ENCODE measurements at regions not wholly inside any gene's neighbourhood (a gene's known extent, or its start where the extent isn't known, plus 50 kb on each side); places are given as distances from the start of the nearest gene placed in this dataset.
"Not testable (repeated sequence)": the region's sequence is repeated elsewhere in the genome, so short reads cannot be mapped to it uniquely, and the experiment has no call there.

DNA sequence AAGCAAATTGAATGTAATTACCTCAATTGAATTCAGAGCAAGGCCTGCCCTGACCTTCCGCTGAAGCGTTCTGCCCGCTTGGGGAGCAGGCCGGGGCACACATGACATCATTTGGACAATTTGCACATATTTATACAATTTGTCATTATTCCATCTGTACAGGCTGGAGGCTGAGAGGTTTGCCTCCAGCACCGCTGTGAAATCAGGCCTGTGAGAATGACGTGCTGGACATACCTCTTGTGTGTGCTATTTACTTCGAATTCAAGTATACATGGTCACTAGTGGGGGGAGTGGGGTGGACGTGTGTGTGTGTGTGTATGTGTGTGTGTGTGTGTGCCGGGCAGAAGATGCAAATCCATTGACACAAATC is 285.6 kb downstream of the SHOX start:
- Histone ChIP-seq H3K4me3 (no peak overlapping the region), H3K27me3 (no peaks in the 10 kb centered on the region), H3K36me3 (no peaks in the 10 kb centered on the region), H3K9me3 (peaks cover 0 to 3% of the 10 kb centered on the region in 2 donors), H3K27ac (no peak overlapping the region), H3K4me1 (no peaks in the 10 kb centered on the region)
- no peak for DNase-seq
- intact Hi-C loops (cut with DNase I; ENCODE audit: low total_unique reads) = no loop called here
- TF ChIP-seq, protein P1, sequence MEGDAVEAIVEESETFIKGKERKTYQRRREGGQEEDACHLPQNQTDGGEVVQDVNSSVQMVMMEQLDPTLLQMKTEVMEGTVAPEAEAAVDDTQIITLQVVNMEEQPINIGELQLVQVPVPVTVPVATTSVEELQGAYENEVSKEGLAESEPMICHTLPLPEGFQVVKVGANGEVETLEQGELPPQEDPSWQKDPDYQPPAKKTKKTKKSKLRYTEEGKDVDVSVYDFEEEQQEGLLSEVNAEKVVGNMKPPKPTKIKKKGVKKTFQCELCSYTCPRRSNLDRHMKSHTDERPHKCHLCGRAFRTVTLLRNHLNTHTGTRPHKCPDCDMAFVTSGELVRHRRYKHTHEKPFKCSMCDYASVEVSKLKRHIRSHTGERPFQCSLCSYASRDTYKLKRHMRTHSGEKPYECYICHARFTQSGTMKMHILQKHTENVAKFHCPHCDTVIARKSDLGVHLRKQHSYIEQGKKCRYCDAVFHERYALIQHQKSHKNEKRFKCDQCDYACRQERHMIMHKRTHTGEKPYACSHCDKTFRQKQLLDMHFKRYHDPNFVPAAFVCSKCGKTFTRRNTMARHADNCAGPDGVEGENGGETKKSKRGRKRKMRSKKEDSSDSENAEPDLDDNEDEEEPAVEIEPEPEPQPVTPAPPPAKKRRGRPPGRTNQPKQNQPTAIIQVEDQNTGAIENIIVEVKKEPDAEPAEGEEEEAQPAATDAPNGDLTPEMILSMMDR (IDR thresholded peaks at IDR 0.05) = no peak
- no peak for TF ChIP-seq EP300 (IDR thresholded peaks at IDR 0.05; ENCODE audit: low read depth)
- no peak for TF ChIP-seq POLR2A (IDR thresholded peaks at IDR 0.05)
- TF ChIP-seq POLR2AphosphoS5 (IDR thresholded peaks at IDR 0.05) = no peak
- in situ Hi-C loops (cut with MboI; ENCODE audit: low pct_ligation_motif_present in 1 of 4, low pct_unique_long_range_greater_than_20kb in 1 of 4, low sequenced_read_pairs in 3 of 4) = no loop called here
- 70 to 80% methylated on average over 7 to 9 of the region's 9 CpGs for WGBS, 2 donors (ENCODE audit: low coverage in 1 of 2)

DNA sequence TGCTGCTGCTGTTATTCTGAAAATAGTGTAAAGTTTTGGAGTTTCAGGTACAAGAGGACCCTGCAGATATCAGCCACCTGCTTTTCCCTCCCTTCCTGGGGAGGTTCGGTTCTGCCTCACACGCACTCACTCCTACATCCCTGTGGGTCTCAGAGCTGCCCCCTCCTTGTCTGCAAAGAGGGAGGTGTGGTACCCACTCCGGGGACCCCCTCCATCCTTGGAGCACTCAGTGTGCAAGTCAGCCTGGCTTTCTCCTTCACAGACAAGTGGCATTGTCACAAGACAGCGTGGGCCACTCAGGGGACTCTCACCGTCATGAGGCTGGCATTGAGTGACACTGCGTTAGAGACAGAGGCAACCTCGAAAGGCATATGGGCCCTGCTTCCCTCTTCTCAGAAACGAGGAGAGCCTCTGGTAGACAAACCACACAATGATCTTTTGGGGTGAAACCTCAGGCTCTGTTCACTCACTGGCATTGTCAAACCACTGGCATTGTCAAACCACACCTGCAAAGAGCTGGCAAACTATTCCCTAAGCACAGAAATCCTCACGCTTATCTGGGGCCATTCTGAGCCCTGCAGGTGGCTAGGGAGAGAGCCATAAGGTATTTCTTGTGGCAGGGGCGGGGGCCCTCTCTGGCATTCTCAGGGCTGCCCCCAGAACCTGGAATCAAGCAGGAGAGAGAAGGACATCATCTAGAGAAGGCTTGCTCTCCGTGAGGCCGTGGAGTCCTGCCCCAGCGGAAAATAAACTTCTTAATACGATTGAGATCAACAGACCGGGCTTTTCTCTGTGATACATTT is 285.0 kb downstream of the SHOX start:
- intact Hi-C loops (cut with DNase I; ENCODE audit: low total_unique reads) (no loop called here), in situ Hi-C loops (cut with MboI; ENCODE audit: low pct_ligation_motif_present in 1 of 4, low pct_unique_long_range_greater_than_20kb in 1 of 4, low sequenced_read_pairs in 3 of 4) (no loop called here)
- Histone ChIP-seq H3K27ac (no peak overlapping the region), H3K27me3 (no peaks in the 10 kb centered on the region), H3K36me3 (no peaks in the 10 kb centered on the region), H3K4me1 (no peaks in the 10 kb centered on the region), H3K9me3 (peaks cover 0 to 3% of the 10 kb centered on the region in 2 donors), H3K4me3 (no peak overlapping the region)
- TF ChIP-seq, protein P1 (IDR thresholded peaks at IDR 0.05) = no peak
- TF ChIP-seq EP300 (IDR thresholded peaks at IDR 0.05; ENCODE audit: low read depth) (no peak), POLR2A (IDR thresholded peaks at IDR 0.05) (no peak), POLR2AphosphoS5 (IDR thresholded peaks at IDR 0.05) (no peak)
- 63 to 73% methylated on average over 3 to 15 of the region's 15 CpGs for WGBS, 2 donors (ENCODE audit: low coverage in 1 of 2)
- DNase-seq = no peak

GRCh38 chrX:914206-914605 is 283.6 kb downstream of the SHOX start:
- TF ChIP-seq, protein P1 (IDR thresholded peaks at IDR 0.05) = no peak
- TF ChIP-seq POLR2AphosphoS5 (IDR thresholded peaks at IDR 0.05) (no peak), EP300 (IDR thresholded peaks at IDR 0.05; ENCODE audit: low read depth) (no peak), POLR2A (IDR thresholded peaks at IDR 0.05) (no peak)
- in situ Hi-C loops (cut with MboI; ENCODE audit: low pct_ligation_motif_present in 1 of 4, low pct_unique_long_range_greater_than_20kb in 1 of 4, low sequenced_read_pairs in 3 of 4) = no loop called here

DNA sequence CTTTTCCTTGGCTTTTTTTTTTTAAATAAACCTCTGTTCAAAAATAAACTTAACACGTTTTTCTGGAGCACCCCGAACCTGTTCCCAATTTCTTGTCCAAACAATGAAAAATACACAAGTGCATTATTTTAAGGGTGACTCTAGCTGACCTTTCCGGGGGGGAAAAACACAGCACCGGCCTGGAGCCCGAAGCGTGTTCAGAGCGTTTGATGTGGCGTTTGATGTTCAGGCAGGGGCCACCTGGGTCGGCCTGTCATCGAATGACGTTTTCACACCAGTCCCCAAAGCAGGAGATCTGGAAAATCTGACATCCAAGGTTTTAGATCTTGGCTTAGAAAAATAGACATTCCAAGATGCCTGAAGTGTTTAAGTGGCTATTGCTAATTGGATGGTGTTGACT is 282.1 kb downstream of the SHOX start:
- TF ChIP-seq, protein P1 (IDR thresholded peaks at IDR 0.05) = no peak
- TF ChIP-seq POLR2AphosphoS5 (IDR thresholded peaks at IDR 0.05) (no peak), POLR2A (IDR thresholded peaks at IDR 0.05) (no peak), EP300 (IDR thresholded peaks at IDR 0.05; ENCODE audit: low read depth) (no peak)
- no peak for DNase-seq
- in situ Hi-C loops (cut with MboI; ENCODE audit: low pct_ligation_motif_present in 1 of 4, low pct_unique_long_range_greater_than_20kb in 1 of 4, low sequenced_read_pairs in 3 of 4) (no loop called here), intact Hi-C loops (cut with DNase I; ENCODE audit: low total_unique reads) (no loop called here)
- Histone ChIP-seq H3K4me1 (no peaks in the 10 kb centered on the region), H3K4me3 (no peak overlapping the region), H3K36me3 (no peaks in the 10 kb centered on the region), H3K27ac (no peak overlapping the region), H3K9me3 (peaks cover 0 to 3% of the 10 kb centered on the region in 2 donors), H3K27me3 (no peaks in the 10 kb centered on the region)
- WGBS, 2 donors (ENCODE audit: low coverage in 1 of 2) = 57 to 79% methylated on average over 1 to 11 of the region's 11 CpGs

More at GRCh38 chrX:914206-914605, 283.6 kb downstream of the SHOX start:
- H3K9me3 ChIP-seq = peaks cover 0 to 3% of the 10 kb centered on the region in 2 donors
- no peaks in the 10 kb centered on the region for H3K36me3 ChIP-seq
- DNase-seq = no peak
- H3K27me3 ChIP-seq = no peaks in the 10 kb centered on the region
- intact Hi-C loops (cut with DNase I; ENCODE audit: low total_unique reads) = no loop called here
- H3K4me1 ChIP-seq = no peaks in the 10 kb centered on the region
- no peak overlapping the region for H3K27ac ChIP-seq
- H3K4me3 ChIP-seq = no peak overlapping the region

DNA sequence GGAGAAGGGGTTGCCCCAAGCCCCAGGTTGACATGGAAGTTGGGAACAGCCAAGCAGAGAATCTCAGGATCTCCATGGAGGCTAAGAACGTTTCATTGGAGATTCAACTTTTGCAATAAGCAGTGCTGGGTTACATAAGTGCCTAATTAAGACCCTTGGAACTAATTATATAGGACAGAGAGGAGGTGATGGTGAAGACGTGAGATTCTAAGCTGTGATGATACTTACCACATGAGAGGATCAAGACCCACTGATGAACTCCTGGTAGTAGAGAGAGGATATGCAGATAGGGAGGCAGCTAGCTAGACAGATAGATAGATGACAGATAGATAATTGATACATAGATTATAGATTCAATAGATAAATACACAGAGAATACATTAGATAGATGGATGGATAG is 278.5 kb downstream of the SHOX start:
- DNase-seq; H3K9me3 ChIP-seq; H3K27me3 ChIP-seq; in situ Hi-C loops (cut with MboI; ENCODE audit: low pct_ligation_motif_present in 1 of 4, low pct_unique_long_range_greater_than_20kb in 1 of 4, low sequenced_read_pairs in 3 of 4); H3K4me1 ChIP-seq; H3K36me3 ChIP-seq; H3K27ac ChIP-seq; H3K4me3 ChIP-seq; intact Hi-C loops (cut with DNase I; ENCODE audit: low total_unique reads): not testable (repeated sequence)
- 50 to 68% methylated on average over 1 to 2 of the region's 2 CpGs for WGBS, 2 donors (ENCODE audit: low coverage in 1 of 2)
